Mucosa of descending colon (tissue), 3 donors: ENCODE measurements at regions not wholly inside any gene's neighbourhood (a gene's known extent, or its start where the extent isn't known, plus 50 kb on each side); places are given as distances from the start of the nearest gene placed in this dataset.
A peak's percentile ranks its signal among the peaks of the same experiment; 100 is the strongest.
"Not testable (repeated sequence)": the region's sequence is repeated elsewhere in the genome, so short reads cannot be mapped to it uniquely, and the experiment has no call there.

Experiments
- ATAC-seq: fragments of 200-7000 bp; cut with Tn5 transposase; one replicate; pipeline ENCODE4 v1.9.1; 2020; ENCODE audit warnings: mild to moderate bottlenecking, moderate library complexity
- DNase-seq, 3 donors: peaks; one replicate each; pipeline ENCODE4 v3.0.0-alpha.2; 2020
- H3K36me3 ChIP-seq: fragments of 200-600 bp; one replicate; pipeline ENCODE4 v1.8.0; 2021; ENCODE audit warnings: low read depth, mild to moderate bottlenecking
- H3K4me1 ChIP-seq: fragments of 200-600 bp; one replicate; pipeline ENCODE4 v1.8.0; 2021; ENCODE audit warnings: low read depth, mild to moderate bottlenecking
- H3K4me3 ChIP-seq: fragments of 200-600 bp; one replicate; pipeline ENCODE4 v1.8.0; 2021; ENCODE audit warnings: mild to moderate bottlenecking
- H3K9me3 ChIP-seq: fragments of 200-600 bp; one replicate; pipeline ENCODE4 v1.8.0; 2021; ENCODE audit warnings: mild to moderate bottlenecking
- intact Hi-C, 2 donors: fragments of 100-400 bp; cut with DNase I in 1 of 2; cut with micrococcal nuclease in 1 of 2; formaldehyde crosslinking; loops; one replicate each; pipeline versions ENCODE4 v1.11.0 to v1.11.1; 2022; cut with DNase I, micrococcal nuclease
- donor health status: DM: no; HTN: no; CAD: no; lungs with moderate emphysema.
- donor health status: DM: no; HTN: no; CAD: no.
- donor health status: DM: no; HTN: yes; CAD: no.

DNA sequence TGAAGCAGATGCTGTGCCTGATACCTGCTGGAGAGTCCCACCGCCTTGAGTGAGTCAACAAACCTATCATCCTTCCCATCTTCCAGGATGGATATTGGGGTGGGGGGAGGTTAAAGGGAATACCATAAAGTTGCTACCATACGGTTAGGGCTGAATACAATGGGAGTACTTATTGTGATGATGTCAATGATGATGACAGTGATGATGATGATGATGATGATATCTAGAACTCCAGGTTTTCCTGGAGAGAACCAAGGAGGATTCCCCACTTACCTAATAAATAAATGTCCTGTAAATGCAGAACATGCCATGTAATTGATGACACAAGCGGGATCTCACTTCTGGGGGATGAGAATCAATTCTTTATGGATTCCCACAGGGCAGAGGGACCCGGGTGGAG, 370.9 kb downstream of the BCL2L11 start:
- DNase-seq, H3K36me3 ChIP-seq, intact Hi-C loops, H3K4me3 ChIP-seq, H3K4me1 ChIP-seq, ATAC-seq, H3K9me3 ChIP-seq: not testable (repeated sequence)

DNA sequence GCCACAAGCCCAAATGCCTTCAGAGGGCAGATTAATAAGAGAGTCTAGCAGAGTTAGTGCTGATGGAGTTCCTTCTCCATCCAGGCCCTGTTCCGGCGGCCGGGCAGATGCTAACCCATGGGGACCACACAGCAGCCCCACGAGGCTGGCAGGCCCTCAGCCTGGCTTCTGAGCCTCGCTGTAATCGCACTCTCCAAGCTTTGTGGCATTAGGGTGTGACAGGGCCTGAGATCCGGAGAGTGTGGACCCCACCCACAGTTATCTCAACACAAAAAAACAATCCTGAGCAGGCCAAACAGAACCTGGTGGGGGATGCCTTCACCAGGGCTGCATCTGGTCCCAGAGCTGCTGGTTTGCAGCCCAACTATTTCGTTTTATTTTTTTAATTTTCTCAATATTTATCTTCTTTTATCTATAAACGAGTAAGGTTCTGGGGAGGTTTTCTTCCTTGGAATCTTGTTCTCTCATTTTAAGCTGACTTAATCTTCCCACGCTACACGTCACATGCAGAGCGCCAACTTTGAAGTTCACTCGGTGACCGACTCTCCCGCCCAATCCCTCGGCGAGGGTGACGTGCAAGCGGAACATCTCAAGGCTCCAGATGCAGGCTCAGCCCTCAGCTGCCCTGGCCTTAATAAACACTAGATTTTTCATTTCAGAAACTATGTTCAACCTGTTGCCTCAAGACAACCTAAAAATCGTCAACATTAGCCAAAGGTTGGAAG, 372.4 kb downstream of the BCL2L11 start:
- H3K4me1 ChIP-seq, H3K36me3 ChIP-seq, H3K4me3 ChIP-seq, H3K9me3 ChIP-seq, DNase-seq, intact Hi-C loops: not testable (repeated sequence)
- ATAC-seq, result peak; percentile 30

DNA sequence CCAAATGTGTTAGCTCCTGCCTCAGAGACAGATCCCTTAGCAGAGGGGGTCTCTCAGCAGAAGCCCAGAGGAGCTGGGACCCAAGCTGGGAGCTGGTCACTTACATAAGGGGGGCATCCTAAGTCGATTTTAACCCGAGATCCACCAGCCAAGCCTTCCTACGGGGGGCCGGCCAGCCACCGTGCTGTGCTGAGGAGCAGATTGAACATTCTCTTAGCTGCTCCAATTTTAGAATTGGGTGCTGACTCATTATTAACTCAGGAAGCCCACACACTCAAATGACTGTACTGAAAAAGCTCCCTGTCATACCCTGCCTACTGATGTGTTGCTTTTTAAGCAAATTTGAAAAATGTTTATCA, 373.0 kb downstream of the BCL2L11 start:
- H3K4me1 ChIP-seq, H3K4me3 ChIP-seq, intact Hi-C loops, H3K9me3 ChIP-seq, H3K36me3 ChIP-seq: not testable (repeated sequence)
- DNase-seq (peak in 1 of 3 donors; percentile 41), ATAC-seq (peak; percentile 35)

DNA sequence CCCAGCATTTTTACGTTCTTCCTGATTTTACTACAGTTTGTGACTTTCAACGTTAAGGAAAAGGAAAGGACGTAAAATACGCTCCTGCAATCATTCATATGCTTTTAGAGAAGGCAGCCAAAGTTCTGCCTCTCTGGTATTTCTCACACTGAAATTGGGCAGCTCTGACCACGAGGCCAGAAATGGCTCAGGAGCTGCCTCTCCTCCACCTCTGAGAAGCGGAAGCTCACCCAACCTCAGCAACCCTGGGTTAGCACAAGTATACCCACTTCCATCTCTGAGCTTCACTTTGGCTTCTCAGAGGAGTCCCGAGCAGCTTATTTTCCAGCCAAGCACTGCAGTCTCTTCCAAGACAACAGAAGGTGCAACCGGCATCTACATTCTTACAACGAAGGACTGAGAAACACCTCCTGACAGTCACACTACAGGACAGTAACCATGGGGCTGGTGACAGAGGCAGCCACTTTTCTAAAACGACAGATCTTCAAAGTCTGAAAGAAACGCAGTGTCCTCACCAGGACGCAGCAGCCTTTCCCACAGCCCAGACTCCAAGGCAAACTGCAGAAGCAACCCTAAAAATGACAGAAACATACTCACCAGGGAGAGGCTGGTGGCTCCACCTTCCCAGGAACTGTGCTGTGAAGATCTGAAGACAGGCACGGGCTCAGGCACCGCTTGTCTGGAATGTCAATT, 373.7 kb downstream of the BCL2L11 start:
- ATAC-seq, result peak; percentile 58

DNA sequence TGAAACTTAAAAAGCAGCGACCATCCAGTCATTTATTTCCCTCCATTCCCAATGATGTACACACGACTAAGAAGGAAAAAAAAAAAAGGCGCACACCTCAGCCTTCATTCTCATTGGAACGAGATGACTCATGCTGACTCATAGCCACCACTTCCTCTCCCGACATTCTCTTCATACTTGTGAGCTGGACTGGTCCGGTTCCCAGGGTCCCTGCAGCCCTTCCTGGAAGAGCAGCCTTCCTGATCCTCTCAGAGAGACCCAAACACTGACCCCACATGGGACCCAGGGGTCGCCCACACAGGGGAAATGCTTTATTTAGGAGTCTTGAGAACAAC, 374.2 kb downstream of the BCL2L11 start:
- H3K36me3 ChIP-seq, DNase-seq, H3K4me3 ChIP-seq, H3K9me3 ChIP-seq, H3K4me1 ChIP-seq, intact Hi-C loops: not testable (repeated sequence)
- peak; percentile 91 for ATAC-seq

More for the DNA sequence above, 373.7 kb downstream of the BCL2L11 start:
- H3K4me3 ChIP-seq, H3K9me3 ChIP-seq, intact Hi-C loops, H3K4me1 ChIP-seq, H3K36me3 ChIP-seq: not testable (repeated sequence)
- DNase-seq, result peak in 1 of 3 donors; percentile 50

DNA sequence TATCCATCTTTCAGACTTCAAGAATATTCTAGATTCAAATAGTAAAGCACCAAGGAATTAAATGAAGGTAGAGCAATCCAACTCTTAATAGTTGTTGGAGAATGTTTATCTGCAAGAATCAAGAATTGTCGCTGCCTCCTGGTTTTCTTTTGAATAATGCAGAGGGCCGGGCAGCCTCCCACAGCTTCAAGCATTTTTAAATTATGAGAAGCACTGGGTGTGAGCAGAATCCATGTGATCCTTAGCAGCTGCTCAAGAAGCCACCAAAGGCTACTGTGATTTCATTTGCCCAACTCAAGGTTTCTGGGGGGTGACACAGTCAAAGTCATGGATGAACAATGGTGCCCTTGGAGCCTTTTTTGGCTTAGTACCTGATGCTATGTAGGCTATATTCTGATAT, 374.9 kb downstream of the BCL2L11 start:
- intact Hi-C loops, DNase-seq, ATAC-seq: not testable (repeated sequence)

DNA sequence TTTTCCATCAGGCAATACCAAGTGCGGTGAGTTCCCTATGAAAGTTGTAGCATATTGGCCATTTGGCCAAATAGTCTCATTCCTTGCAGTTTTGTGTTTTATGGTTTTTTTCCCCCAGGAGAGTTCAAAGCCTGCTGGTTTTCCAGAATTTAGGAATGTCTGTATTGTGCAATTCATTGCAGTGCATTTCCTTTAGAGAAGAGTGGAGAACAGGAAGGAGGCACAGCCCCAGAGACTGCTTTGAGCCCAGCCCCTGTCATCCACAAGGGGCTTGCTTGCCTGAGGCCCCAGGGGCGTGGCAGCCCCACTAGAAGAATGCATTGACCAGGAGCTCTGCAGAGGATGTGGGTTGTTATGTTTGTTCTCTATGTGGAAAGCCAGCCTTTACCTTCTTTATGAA, 375.5 kb downstream of the BCL2L11 start:
- H3K4me1 ChIP-seq, H3K9me3 ChIP-seq, H3K4me3 ChIP-seq, ATAC-seq, intact Hi-C loops, H3K36me3 ChIP-seq: not testable (repeated sequence)
- DNase-seq, result peak in 1 of 3 donors; percentile 45

More for the DNA sequence above, 374.9 kb downstream of the BCL2L11 start:
- not testable (repeated sequence) for H3K4me1 ChIP-seq, H3K4me3 ChIP-seq, H3K9me3 ChIP-seq, H3K36me3 ChIP-seq

DNA sequence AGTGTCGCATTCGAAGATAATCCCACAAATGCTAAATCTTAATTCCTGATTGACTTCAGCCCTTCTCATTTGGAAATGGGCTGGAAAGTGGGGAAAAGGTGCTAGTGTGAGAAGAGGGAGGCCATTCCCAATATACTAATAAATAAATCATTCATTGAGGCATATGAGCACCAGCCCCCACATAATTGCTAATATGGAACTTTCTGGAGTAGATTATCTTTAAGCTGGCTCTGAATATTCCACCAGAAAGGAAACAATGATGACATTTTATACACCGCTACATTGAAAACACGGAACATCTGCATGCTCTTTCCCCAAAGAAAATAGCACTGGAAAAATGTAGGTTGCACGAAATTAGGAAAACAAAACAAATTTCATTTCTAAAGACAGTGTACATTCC, 376.1 kb downstream of the BCL2L11 start:
- H3K4me1 ChIP-seq, H3K36me3 ChIP-seq, H3K4me3 ChIP-seq, DNase-seq, H3K9me3 ChIP-seq, intact Hi-C loops, ATAC-seq: not testable (repeated sequence)

DNA sequence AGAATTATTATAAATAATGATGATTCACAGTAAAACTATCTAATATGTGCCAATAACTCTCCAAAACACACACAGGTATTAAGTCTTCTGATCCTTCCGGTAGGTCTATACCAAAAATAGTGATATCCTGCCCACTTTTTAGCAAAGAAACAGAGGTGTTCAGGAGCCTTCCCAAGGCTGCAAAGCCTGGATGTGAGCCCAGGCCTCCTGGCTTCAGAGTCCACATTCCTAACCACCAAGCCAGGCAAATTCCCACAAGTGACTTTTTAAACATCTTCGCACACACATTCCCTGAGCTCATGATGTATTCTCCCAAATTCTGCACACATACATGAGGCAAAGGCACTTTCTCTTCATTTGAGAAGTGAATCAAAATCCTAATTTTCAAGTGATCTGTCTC, 376.6 kb downstream of the BCL2L11 start:
- H3K4me1 ChIP-seq, ATAC-seq, H3K4me3 ChIP-seq, H3K36me3 ChIP-seq, DNase-seq, H3K9me3 ChIP-seq, intact Hi-C loops: not testable (repeated sequence)

DNA sequence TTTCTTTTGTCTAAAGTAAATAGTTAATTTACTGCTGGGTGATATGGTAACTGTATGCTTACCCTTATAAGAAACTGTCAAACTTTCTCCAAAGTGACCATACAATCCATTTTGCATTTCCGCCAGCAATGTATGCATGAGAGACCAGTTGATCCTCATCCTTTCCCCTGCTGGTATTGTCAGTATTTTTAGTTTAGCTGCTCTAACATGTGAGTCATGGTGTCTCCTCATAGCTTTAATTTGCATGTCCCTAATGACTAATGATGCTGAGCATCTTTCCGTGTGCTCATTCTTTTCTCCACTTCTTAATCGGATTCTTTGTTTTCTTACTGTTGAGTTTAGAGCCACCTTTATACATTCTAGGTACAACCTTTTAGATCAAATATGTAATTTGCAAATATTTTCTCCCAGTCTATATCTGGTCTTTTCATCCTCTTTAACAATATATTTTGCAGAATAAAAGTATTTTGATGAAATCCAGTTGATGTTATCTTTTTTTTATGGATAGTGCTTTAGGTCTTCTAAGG, 379.9 kb downstream of the BCL2L11 start:
- H3K4me1 ChIP-seq, ATAC-seq, H3K4me3 ChIP-seq, DNase-seq, H3K36me3 ChIP-seq, intact Hi-C loops, H3K9me3 ChIP-seq: not testable (repeated sequence)

DNA sequence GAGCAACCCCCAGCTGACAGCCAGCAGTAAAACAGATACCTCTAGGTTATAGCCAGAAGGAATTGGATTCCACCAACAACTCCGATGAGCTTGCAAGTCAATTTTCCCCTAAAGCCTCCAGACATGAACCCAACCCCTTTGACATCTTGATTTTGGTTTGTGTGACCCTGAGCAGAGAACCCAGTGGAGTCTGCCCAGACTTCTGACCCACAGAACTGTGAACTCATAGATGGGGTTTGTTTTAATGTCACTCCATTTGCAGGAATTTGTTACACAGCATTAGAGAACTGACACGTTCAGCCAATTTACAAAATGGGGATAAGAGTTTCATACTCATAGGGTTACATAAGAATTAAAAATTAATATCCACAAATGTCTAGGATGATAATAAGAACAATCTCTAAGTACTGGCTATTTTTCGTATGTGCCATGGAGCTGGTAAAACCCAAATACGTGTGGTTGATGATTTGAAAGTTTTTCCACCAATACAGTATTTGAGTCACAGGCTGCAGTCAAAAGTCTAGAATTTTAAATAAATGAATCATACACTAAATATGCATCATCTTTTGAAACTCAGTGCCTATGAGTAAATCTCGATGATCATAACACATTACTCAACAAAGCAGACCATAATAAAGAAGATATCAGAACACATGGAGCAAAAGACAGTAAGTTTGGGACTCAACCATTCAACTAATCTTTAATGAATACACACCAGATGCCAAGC, 380.0 kb downstream of the ANAPC1 start:
- H3K4me3 ChIP-seq, intact Hi-C loops, ATAC-seq: not testable (repeated sequence)

DNA sequence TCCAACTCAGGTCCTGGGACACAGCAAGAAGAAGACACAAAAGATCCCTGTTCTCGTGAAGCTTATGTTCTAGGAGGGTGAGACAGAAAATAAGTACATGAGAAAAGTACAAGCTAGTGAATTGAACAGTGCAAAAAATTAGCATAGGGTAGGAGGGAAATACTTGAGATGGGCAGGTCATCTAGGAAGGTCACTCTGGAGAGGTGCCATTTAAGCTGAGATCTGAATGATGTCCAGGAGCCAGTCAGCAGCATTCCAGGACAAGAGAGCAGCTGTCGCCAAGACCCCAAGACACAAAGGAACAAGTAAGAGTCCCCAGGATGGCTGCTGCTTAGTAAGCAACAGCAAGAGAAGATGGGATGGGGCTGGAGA, 379.4 kb downstream of the ANAPC1 start:
- H3K4me3 ChIP-seq, H3K9me3 ChIP-seq, intact Hi-C loops, DNase-seq, H3K36me3 ChIP-seq, ATAC-seq, H3K4me1 ChIP-seq: not testable (repeated sequence)

More for the DNA sequence above, 380.0 kb downstream of the ANAPC1 start:
- not testable (repeated sequence) for H3K9me3 ChIP-seq, H3K36me3 ChIP-seq, H3K4me1 ChIP-seq, DNase-seq

DNA sequence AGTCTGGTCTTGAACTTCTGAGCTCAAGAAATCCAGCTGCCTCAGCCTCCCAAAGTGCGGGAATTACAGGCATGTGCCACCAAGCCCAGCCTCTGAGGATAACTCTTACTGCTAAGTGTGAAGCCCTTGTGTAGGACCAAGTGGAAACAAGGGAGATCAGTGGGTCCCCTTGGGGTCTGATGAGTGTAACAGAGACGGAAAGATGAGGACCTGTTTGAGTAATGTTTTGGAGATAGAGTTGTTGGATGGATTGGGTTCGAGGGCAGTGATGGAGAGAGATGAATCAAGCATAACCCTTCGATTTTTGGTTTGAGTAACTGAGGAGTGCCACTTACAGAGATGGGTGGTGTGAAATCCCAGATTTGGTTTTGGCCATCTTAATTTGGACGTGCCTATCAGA, 378.7 kb downstream of the ANAPC1 start:
- DNase-seq, H3K4me1 ChIP-seq, H3K9me3 ChIP-seq, intact Hi-C loops, ATAC-seq, H3K36me3 ChIP-seq, H3K4me3 ChIP-seq: not testable (repeated sequence)

DNA sequence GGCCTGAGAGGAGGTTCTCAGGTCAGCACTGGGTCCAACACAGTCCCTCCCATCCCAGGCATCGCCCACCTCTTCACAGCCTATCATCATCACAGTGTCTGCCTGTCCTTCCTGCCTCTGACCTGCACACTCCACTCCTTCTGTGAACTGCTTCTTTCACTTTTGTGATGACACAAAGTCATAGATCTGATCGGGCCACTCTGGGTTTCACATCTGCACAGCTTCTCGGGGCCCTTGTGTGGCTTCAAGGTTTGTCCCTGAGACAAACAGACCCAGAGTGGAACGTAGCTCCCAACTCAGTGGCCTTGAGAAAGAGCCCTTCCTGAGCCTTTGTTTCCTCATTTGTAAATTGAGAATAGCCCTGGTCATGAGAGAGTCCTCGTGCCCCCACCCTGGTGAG, 377.1 kb downstream of the ANAPC1 start:
- H3K36me3 ChIP-seq, DNase-seq, H3K4me1 ChIP-seq, intact Hi-C loops, H3K4me3 ChIP-seq, H3K9me3 ChIP-seq: not testable (repeated sequence)
- peak; percentile 59 for ATAC-seq
